ENCODE measurements at regions not wholly inside any gene's neighbourhood (a gene's known extent, or its start where the extent isn't known, plus 50 kb on each side); places are given as distances from the start of the nearest gene placed in this dataset.

- in situ Hi-C loops (cut with HindIII; ENCODE audit: low pct_ligation_motif_present, low pct_unique_long_range_greater_than_20kb, low sequenced_read_pairs): no loop called here
These were observed 598.0 kb upstream of the NOX3 start for GRCh38 chr6:156053626-156054025.

GRCh38 chr6:156046841-156047449 lies 591.3 kb upstream of the NOX3 start:
- in situ Hi-C loops (cut with HindIII; ENCODE audit: low pct_ligation_motif_present, low pct_unique_long_range_greater_than_20kb, low sequenced_read_pairs): no loop called here
- DNase-seq: no peak

More at GRCh38 chr6:156053626-156054025, 598.0 kb upstream of the NOX3 start:
- no peak for DNase-seq

- DNase-seq: no peak
- in situ Hi-C loops (cut with HindIII; ENCODE audit: low pct_ligation_motif_present, low pct_unique_long_range_greater_than_20kb, low sequenced_read_pairs): no loop called here
These were observed 590.6 kb upstream of the NOX3 start for GRCh38 chr6:156046268-156046665.

- in situ Hi-C loops (cut with HindIII; ENCODE audit: low pct_ligation_motif_present, low pct_unique_long_range_greater_than_20kb, low sequenced_read_pairs): no loop called here
- DNase-seq: no peak
These were observed 590.0 kb upstream of the NOX3 start for GRCh38 chr6:156045401-156046267.

- DNase-seq: no peak
- in situ Hi-C loops (cut with HindIII; ENCODE audit: low pct_ligation_motif_present, low pct_unique_long_range_greater_than_20kb, low sequenced_read_pairs): no loop called here
These were observed 578.0 kb upstream of the NOX3 start for GRCh38 chr6:156033598-156033997.

- in situ Hi-C loops (cut with HindIII; ENCODE audit: low pct_ligation_motif_present, low pct_unique_long_range_greater_than_20kb, low sequenced_read_pairs): no loop called here
- no peak for DNase-seq
These were observed 575.9 kb upstream of the NOX3 start for GRCh38 chr6:156031516-156031915.

- in situ Hi-C loops (cut with HindIII; ENCODE audit: low pct_ligation_motif_present, low pct_unique_long_range_greater_than_20kb, low sequenced_read_pairs): no loop called here
- DNase-seq: no peak
These were observed 574.4 kb upstream of the NOX3 start for GRCh38 chr6:156030053-156030452.

- DNase-seq: no peak
- in situ Hi-C loops (cut with HindIII; ENCODE audit: low pct_ligation_motif_present, low pct_unique_long_range_greater_than_20kb, low sequenced_read_pairs): no loop called here
These were observed 573.8 kb upstream of the NOX3 start for GRCh38 chr6:156029286-156029985.

- DNase-seq: no peak
- in situ Hi-C loops (cut with HindIII; ENCODE audit: low pct_ligation_motif_present, low pct_unique_long_range_greater_than_20kb, low sequenced_read_pairs): no loop called here
These were observed 572.9 kb upstream of the NOX3 start for GRCh38 chr6:156028335-156029131.

DNA sequence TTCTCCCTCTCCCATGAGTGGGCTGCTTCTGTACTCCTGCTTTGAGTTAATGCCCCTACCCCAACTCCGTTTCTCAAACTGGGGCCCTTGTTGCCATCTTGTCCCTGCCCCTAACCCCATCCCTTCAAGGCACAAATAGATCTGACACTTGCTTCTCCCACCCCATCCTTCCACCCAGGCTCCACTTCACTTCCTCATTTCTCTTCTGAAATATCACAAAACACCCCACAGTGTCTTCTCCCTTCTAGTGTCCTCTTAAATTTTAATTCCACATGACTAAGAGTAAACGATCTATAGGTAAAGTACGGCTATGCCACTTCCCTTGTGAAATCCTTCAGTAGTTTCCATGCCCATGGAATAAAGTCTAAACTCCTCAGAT lies 571.6 kb upstream of the NOX3 start:
- in situ Hi-C loops (cut with HindIII; ENCODE audit: low pct_ligation_motif_present, low pct_unique_long_range_greater_than_20kb, low sequenced_read_pairs): no loop called here
- no peak for DNase-seq

GRCh38 chr6:156026486-156027247 lies 571.0 kb upstream of the NOX3 start:
- in situ Hi-C loops (cut with HindIII; ENCODE audit: low pct_ligation_motif_present, low pct_unique_long_range_greater_than_20kb, low sequenced_read_pairs): no loop called here
- DNase-seq: no peak

- in situ Hi-C loops (cut with HindIII; ENCODE audit: low pct_ligation_motif_present, low pct_unique_long_range_greater_than_20kb, low sequenced_read_pairs): no loop called here
- DNase-seq: no peak
These were observed 568.7 kb upstream of the NOX3 start for GRCh38 chr6:156024339-156024738.

DNA sequence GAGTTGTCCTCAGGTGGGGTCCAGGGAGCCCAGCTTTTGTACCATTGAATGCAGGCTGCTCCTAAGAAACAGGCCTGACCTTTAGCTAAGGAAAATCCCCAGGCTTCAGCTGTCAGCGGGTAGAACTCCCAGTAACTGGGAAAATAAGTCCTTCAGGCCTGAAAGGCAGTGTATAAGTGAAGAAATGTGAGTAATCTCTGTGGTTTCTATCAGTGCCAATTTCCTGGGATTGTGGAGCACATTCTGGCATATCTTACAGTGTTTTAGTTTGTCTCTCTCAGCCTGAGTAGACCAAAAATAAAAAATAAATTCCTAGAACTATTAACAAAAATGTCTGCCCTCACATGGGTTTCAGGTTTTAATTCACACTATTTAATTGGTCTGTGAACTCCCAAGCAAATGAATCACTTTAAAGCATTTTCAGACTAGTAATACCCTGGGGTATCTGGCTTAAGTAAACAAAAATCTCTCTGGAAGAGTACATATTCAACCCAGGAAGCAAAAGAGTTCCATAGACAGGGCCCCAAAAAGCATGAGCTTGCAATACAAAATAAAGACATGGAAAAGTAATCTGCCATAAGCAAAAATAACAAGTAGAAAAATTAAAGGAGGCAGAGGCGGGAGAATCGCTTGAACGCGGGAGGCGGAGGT lies 566.2 kb upstream of the NOX3 start:
- DNase-seq: no peak
- in situ Hi-C loops (cut with HindIII; ENCODE audit: low pct_ligation_motif_present, low pct_unique_long_range_greater_than_20kb, low sequenced_read_pairs): no loop called here

- DNase-seq: no peak
- in situ Hi-C loops (cut with HindIII; ENCODE audit: low pct_ligation_motif_present, low pct_unique_long_range_greater_than_20kb, low sequenced_read_pairs): no loop called here
These were observed 562.2 kb upstream of the NOX3 start for GRCh38 chr6:156017838-156018237.

GRCh38 chr6:156016186-156016976 lies 560.7 kb upstream of the NOX3 start:
- in situ Hi-C loops (cut with HindIII; ENCODE audit: low pct_ligation_motif_present, low pct_unique_long_range_greater_than_20kb, low sequenced_read_pairs): no loop called here
- no peak for DNase-seq

DNA sequence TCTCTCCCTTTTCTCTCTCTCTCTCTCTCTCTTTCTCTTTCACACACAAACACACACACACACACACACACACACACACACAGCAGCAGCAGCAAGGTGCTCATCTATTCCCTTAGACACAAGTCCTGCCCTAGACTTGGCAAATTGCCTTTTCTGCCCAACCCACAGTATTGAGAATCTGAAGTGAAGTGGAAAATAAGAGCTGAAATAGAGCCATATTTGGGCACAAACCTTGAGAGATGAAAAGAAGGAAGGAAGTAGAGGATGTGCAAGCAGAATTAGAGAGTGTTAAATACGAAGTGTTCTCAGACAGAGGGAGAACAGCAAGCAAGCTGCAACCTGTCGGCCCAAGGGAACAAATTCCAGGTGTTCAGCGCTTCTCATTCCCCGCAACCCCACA lies 557.5 kb upstream of the NOX3 start:
- in situ Hi-C loops (cut with HindIII; ENCODE audit: low pct_ligation_motif_present, low pct_unique_long_range_greater_than_20kb, low sequenced_read_pairs): no loop called here
- no peak for DNase-seq

DNA sequence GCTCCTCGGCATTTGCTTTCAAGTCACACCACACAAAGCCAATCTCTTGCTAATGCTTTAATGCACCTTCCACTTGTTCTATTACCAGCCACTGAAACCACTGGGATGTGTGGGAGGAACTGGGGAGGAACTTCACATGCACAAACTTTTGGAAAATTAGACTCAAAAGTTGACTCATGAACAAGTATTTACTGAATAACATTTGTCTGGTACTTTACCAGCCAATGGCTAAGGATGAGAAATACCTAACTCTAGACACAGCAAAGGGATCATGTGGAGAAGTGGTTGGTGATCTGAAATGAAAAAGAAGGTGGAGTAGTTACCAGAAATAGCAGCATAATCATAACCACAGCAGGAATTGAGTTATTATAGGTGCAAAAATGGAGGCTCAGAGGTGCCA lies 554.0 kb upstream of the NOX3 start:
- no peak for DNase-seq
- in situ Hi-C loops (cut with HindIII; ENCODE audit: low pct_ligation_motif_present, low pct_unique_long_range_greater_than_20kb, low sequenced_read_pairs): no loop called here
